Gastrocnemius medialis (tissue), 4 donors: ENCODE measurements at regions not wholly inside any gene's neighbourhood (a gene's known extent, or its start where the extent isn't known, plus 50 kb on each side); places are given as distances from the start of the nearest gene placed in this dataset.
"Not testable (repeated sequence)": the region's sequence is repeated elsewhere in the genome, so short reads cannot be mapped to it uniquely, and the experiment has no call there.

Experiments
- ATAC-seq, 2 donors: fragments of 150-250 bp; one replicate each; pipeline ENCODE4 v1.9.1; 2016
- DNase-seq, 2 donors: peaks; one replicate each; pipeline ENCODE4 v3.0.0-alpha.2; 2019
- H3K27ac ChIP-seq, 4 donors: fragments of 200-600 bp; sonication (generic); 1 replicate in 1 of 4; 2 replicates in 3 of 4; pipeline ENCODE4 v1.5.1; 2016 to 2018; ENCODE audit warnings: mild to moderate bottlenecking in 2 of 4, moderate library complexity in 1 of 4
- H3K27me3 ChIP-seq, 3 donors: fragments of 200-600 bp; sonication (generic) in 2 of 3; 1 replicate in 1 of 3; 2 replicates in 2 of 3; pipeline versions ENCODE4 v1.5.1 to v1.6.0; 2016 to 2019; ENCODE audit warnings: mild to moderate bottlenecking in 1 of 3, moderate library complexity in 1 of 3
- H3K36me3 ChIP-seq, 2 donors: fragments of 200-600 bp; sonication (generic) in 1 of 2; one replicate each; pipeline ENCODE4 v1.5.1; 2017 to 2018
- H3K4me1 ChIP-seq, 2 donors: fragments of 200-600 bp; sonication (generic) in 1 of 2; one replicate each; pipeline ENCODE4 v1.5.1; 2016 to 2017; ENCODE audit warnings: mild to moderate bottlenecking in 2 of 2
- H3K4me3 ChIP-seq, 4 donors: fragments of 200-600 bp; sonication (generic) in 3 of 4; 1 replicate in 1 of 4; 2 replicates in 3 of 4; pipeline ENCODE4 v1.5.1; 2016 to 2019; ENCODE audit warnings: mild to moderate bottlenecking in 2 of 4
- H3K9me3 ChIP-seq, 3 donors: fragments of 200-600 bp; sonication (generic) in 2 of 3; 1 replicate in 1 of 3; 2 replicates in 2 of 3; pipeline ENCODE4 v1.5.1; 2016 to 2019
- CTCF ChIP-seq, 5 experiments: fragments of 450-650 bp in 3 of 5; fragments of 200-600 bp in 2 of 5; sonication (generic) in 2 of 5; IDR thresholded peaks in 4 of 5; conservative IDR thresholded peaks in 1 of 5; 1 replicate in 4 of 5; 2 replicates in 1 of 5; pipeline ENCODE4 v1.5.1; 2016 to 2019; ENCODE audit warnings: antibody characterized with exemption in 5 of 5, mild to moderate bottlenecking in 3 of 5, moderate library complexity in 3 of 5
- POLR2A ChIP-seq, 2 donors: fragments of 450-650 bp; IDR thresholded peaks; one replicate each; pipeline ENCODE4 v1.6.1; 2017; ENCODE audit warnings: antibody characterized with exemption in 2 of 2, mild to moderate bottlenecking in 2 of 2, moderate library complexity in 2 of 2
- in situ Hi-C, 4 donors: fragments of 200-750 bp; cut with MboI; loops; one replicate each; pipeline versions ENCODE4 v1.15.0 to v1.8.0; 2017; ENCODE audit warnings: low sequenced_read_pairs in 4 of 4
- intact Hi-C: fragments of 100-400 bp; cut with DNase I; formaldehyde crosslinking; loops from one replicate; pipeline ENCODE4 v1.15.1; 2023; ENCODE audit warnings: low total_unique reads

GRCh38 chr6:112951829-112952228, 604.7 kb downstream of the RFPL4B start:
- no peaks in the 10 kb centered on the region for H3K36me3 ChIP-seq
- no peaks in the 10 kb centered on the region for H3K27me3 ChIP-seq
- in situ Hi-C loops (no loop called here), intact Hi-C loops (no loop called here)
- TF ChIP-seq POLR2A (IDR thresholded peaks at IDR 0.05) = no peak
- no peak for TF ChIP-seq CTCF (IDR thresholded peaks at IDR 0.05 in 4 of 5, conservative IDR thresholded peaks at IDR 0.05 in 1 of 5)
- H3K4me3 ChIP-seq = no peak overlapping the region
- H3K9me3 ChIP-seq = no peaks in the 10 kb centered on the region
- H3K27ac ChIP-seq = no peak overlapping the region
- DNase-seq = no peak
- no peak for ATAC-seq
- no peaks in the 10 kb centered on the region for H3K4me1 ChIP-seq

GRCh38 chr6:112955743-112956142, 608.6 kb downstream of the RFPL4B start:
- in situ Hi-C loops, ATAC-seq, DNase-seq, H3K4me3 ChIP-seq, H3K36me3 ChIP-seq, H3K9me3 ChIP-seq, H3K27ac ChIP-seq, H3K27me3 ChIP-seq, intact Hi-C loops, H3K4me1 ChIP-seq: not testable (repeated sequence)

GRCh38 chr6:112956696-112957535, 609.8 kb downstream of the RFPL4B start:
- no peak overlapping the region for H3K27ac ChIP-seq
- no peaks in the 10 kb centered on the region for H3K27me3 ChIP-seq
- H3K9me3 ChIP-seq = no peaks in the 10 kb centered on the region
- ATAC-seq = no peak
- TF ChIP-seq POLR2A (IDR thresholded peaks at IDR 0.05) (no peak), CTCF (IDR thresholded peaks at IDR 0.05 in 4 of 5, conservative IDR thresholded peaks at IDR 0.05 in 1 of 5) (no peak)
- no peaks in the 10 kb centered on the region for H3K4me1 ChIP-seq
- H3K36me3 ChIP-seq = no peaks in the 10 kb centered on the region
- in situ Hi-C loops = no loop called here
- H3K4me3 ChIP-seq = no peak overlapping the region
- intact Hi-C loops = no loop called here
- no peak for DNase-seq

- Histone ChIP-seq H3K4me1 (no peaks in the 10 kb centered on the region), H3K4me3 (no peak overlapping the region), H3K36me3 (no peaks in the 10 kb centered on the region), H3K27ac (no peak overlapping the region), H3K9me3 (no peaks in the 10 kb centered on the region), H3K27me3 (no peaks in the 10 kb centered on the region)
- no peak for ATAC-seq
- in situ Hi-C loops (no loop called here), intact Hi-C loops (no loop called here)
- no peak for DNase-seq
- no peak for TF ChIP-seq CTCF (IDR thresholded peaks at IDR 0.05 in 4 of 5, conservative IDR thresholded peaks at IDR 0.05 in 1 of 5)
- TF ChIP-seq POLR2A (IDR thresholded peaks at IDR 0.05) = no peak
Measured at GRCh38 chr6:112957536-112957916, 610.4 kb downstream of the RFPL4B start.

GRCh38 chr6:112960130-112960529, 613.0 kb downstream of the RFPL4B start:
- DNase-seq, H3K27ac ChIP-seq, H3K27me3 ChIP-seq, H3K4me3 ChIP-seq, H3K36me3 ChIP-seq, H3K9me3 ChIP-seq, in situ Hi-C loops, intact Hi-C loops, ATAC-seq, H3K4me1 ChIP-seq: not testable (repeated sequence)

- H3K4me1 ChIP-seq = no peaks in the 10 kb centered on the region
- TF ChIP-seq CTCF (IDR thresholded peaks at IDR 0.05 in 4 of 5, conservative IDR thresholded peaks at IDR 0.05 in 1 of 5) (no peak), POLR2A (IDR thresholded peaks at IDR 0.05) (no peak)
- no peak for DNase-seq
- no peak overlapping the region for H3K4me3 ChIP-seq
- no peaks in the 10 kb centered on the region for H3K36me3 ChIP-seq
- in situ Hi-C loops (no loop called here), intact Hi-C loops (no loop called here)
- H3K27ac ChIP-seq = no peak overlapping the region
- H3K27me3 ChIP-seq = no peaks in the 10 kb centered on the region
- no peaks in the 10 kb centered on the region for H3K9me3 ChIP-seq
- ATAC-seq = no peak
Measured at GRCh38 chr6:112967974-112968373, 620.8 kb downstream of the RFPL4B start.
